Loucy (cell line): ENCODE measurements at regions not wholly inside any gene's neighbourhood (a gene's known extent, or its start where the extent isn't known, plus 50 kb on each side); places are given as distances from the start of the nearest gene placed in this dataset.

ENCODE experiments used
- H2AFZ ChIP-seq: fragments of 200-600 bp; sonication (generic); 2 replicates; pipeline ENCODE4 v1.6.0; 2016; ENCODE audit warnings: antibody characterized with exemption, mild to moderate bottlenecking, low read length, moderate library complexity
- H3F3A ChIP-seq: fragments of 200-600 bp; 2 replicates; pipeline ENCODE4 v1.6.0; 2016; ENCODE audit warnings: antibody characterized with exemption, low read depth, mild to moderate bottlenecking
- H3K27me3 ChIP-seq: fragments of 200-600 bp; sonication (generic); 2 replicates; pipeline ENCODE4 v1.6.1; 2014; ENCODE audit warnings: low read length, mild to moderate bottlenecking; ENCODE audit not compliant: insufficient read depth, poor library complexity, severe bottlenecking
- H3K36me3 ChIP-seq: fragments of 200-600 bp; sonication (generic); 2 replicates; pipeline ENCODE4 v1.6.1; 2016; ENCODE audit warnings: low read length; ENCODE audit not compliant: insufficient read depth
- H3K4me1 ChIP-seq: fragments of 200-600 bp; sonication (generic); 2 replicates; pipeline ENCODE4 v1.5.1; 2014; ENCODE audit warnings: low read length, mild to moderate bottlenecking; ENCODE audit not compliant: insufficient read depth, poor library complexity, severe bottlenecking
- H3K4me2 ChIP-seq: fragments of 200-600 bp; sonication (generic); 2 replicates; pipeline ENCODE4 v1.6.0; 2014; ENCODE audit warnings: antibody characterized with exemption, low read length, low read depth, mild to moderate bottlenecking; ENCODE audit not compliant: poor library complexity, severe bottlenecking
- H3K4me3 ChIP-seq: fragments of 200-600 bp; sonication (generic); 2 replicates; pipeline ENCODE4 v1.5.1; 2014; ENCODE audit warnings: low read length, mild to moderate bottlenecking, mixed read lengths; ENCODE audit not compliant: poor library complexity, severe bottlenecking
- H3K79me2 ChIP-seq: fragments of 200-600 bp; sonication (generic); 2 replicates; pipeline ENCODE4 v1.6.1; 2014; ENCODE audit warnings: low read length; ENCODE audit not compliant: insufficient read depth
- H3K9ac ChIP-seq: fragments of 200-600 bp; sonication (generic); 2 replicates; pipeline ENCODE4 v1.6.0; 2014; ENCODE audit warnings: mild to moderate bottlenecking, low read depth, low read length, moderate library complexity; ENCODE audit not compliant: poor library complexity, severe bottlenecking
- H3K9me2 ChIP-seq: fragments of 200-600 bp; sonication (generic); replicated peaks from 2 replicates; pipeline ENCODE4 v1.6.1; 2016; ENCODE audit warnings: low read depth, low read length, mixed read lengths
- H3K9me3 ChIP-seq: fragments of 200-600 bp; sonication (generic); 2 replicates; pipeline ENCODE4 v1.6.1; 2014; ENCODE audit warnings: mild to moderate bottlenecking, antibody characterized with exemption, low read length, low read depth; ENCODE audit not compliant: insufficient read depth
- H4K20me1 ChIP-seq: fragments of 200-600 bp; sonication (generic); 2 replicates; pipeline ENCODE4 v1.6.0; 2014; ENCODE audit warnings: antibody characterized with exemption, low read length, mild to moderate bottlenecking; ENCODE audit not compliant: insufficient read depth, poor library complexity, severe bottlenecking
- EZH2phosphoT487 ChIP-seq: fragments of 200-600 bp; IDR thresholded peaks from 2 replicates; pipeline ENCODE4 v1.6.1; 2018; ENCODE audit warnings: antibody characterized with exemption, mild to moderate bottlenecking, moderate library complexity, borderline replicate concordance
- TF ChIP-seq, protein P1 (sequence below): fragments of 200-600 bp; sonication (generic); conservative IDR thresholded peaks from 2 replicates; pipeline ENCODE4 v1.5.1; 2014; ENCODE audit warnings: mild to moderate bottlenecking, antibody characterized with exemption, low read length

DNA sequence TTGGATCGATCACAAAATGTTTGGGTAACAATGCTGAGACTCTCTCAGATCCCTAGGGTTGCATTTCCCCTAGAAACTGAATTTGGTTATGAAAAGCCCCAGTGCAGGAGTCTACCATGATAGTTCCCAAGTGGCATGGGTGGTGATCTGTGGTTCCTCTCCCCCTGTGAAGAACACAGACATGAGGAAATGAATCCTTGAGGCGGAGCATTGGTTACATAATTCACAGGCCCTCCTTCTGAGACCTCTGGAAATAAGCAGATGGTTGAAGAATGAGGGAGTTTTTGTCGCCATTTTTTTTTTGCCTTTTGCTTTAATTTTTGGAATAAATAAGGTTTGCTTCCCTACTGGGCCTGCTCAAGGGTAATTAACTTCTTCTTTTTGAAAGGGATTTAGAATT lies 597.0 kb upstream of the RBFOX1 start:
- Histone ChIP-seq H3K27me3 (no peaks in the 10 kb centered on the region), H4K20me1 (no peaks in the 10 kb centered on the region), H3K9me2 (no peaks in the 10 kb centered on the region), H3K9ac (no peak overlapping the region), H3F3A (no peaks in the 10 kb centered on the region), H3K4me1 (no peaks in the 10 kb centered on the region), H3K4me3 (no peak overlapping the region), H3K4me2 (no peak overlapping the region), H3K79me2 (no peaks in the 10 kb centered on the region), H3K36me3 (no peaks in the 10 kb centered on the region), H3K9me3 (no peaks in the 10 kb centered on the region), H2AFZ (no peak overlapping the region)
- TF ChIP-seq EZH2phosphoT487 = no peak
- TF ChIP-seq, protein P1, sequence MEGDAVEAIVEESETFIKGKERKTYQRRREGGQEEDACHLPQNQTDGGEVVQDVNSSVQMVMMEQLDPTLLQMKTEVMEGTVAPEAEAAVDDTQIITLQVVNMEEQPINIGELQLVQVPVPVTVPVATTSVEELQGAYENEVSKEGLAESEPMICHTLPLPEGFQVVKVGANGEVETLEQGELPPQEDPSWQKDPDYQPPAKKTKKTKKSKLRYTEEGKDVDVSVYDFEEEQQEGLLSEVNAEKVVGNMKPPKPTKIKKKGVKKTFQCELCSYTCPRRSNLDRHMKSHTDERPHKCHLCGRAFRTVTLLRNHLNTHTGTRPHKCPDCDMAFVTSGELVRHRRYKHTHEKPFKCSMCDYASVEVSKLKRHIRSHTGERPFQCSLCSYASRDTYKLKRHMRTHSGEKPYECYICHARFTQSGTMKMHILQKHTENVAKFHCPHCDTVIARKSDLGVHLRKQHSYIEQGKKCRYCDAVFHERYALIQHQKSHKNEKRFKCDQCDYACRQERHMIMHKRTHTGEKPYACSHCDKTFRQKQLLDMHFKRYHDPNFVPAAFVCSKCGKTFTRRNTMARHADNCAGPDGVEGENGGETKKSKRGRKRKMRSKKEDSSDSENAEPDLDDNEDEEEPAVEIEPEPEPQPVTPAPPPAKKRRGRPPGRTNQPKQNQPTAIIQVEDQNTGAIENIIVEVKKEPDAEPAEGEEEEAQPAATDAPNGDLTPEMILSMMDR = no peak

DNA sequence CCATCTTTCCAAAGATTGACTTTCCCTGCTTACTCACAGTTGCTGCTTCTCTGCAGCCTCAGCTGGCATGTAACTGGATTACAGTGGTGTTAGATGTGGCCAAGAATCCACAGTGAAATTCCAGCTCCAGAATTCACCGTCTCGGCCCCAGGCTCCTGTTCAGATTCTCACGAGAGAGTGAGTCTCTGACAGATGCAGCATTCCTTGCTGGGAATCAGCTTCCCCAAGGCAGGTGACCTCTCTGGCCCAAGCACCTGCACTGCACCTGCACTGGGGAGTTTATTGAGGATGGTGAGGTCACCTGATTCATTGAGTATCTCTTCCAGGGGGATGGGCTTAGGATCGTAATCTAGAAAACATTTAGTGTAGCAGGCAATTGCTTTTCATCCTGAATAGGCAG lies 600.5 kb upstream of the RBFOX1 start:
- Histone ChIP-seq H3K4me2 (no peak overlapping the region), H3K9me2 (no peaks in the 10 kb centered on the region), H3K4me1 (no peaks in the 10 kb centered on the region), H3K9me3 (no peaks in the 10 kb centered on the region), H3K4me3 (no peak overlapping the region), H3F3A (no peaks in the 10 kb centered on the region), H2AFZ (no peak overlapping the region), H3K79me2 (no peaks in the 10 kb centered on the region), H3K36me3 (no peaks in the 10 kb centered on the region), H4K20me1 (no peaks in the 10 kb centered on the region), H3K27me3 (no peaks in the 10 kb centered on the region), H3K9ac (no peak overlapping the region)
- no peak for TF ChIP-seq EZH2phosphoT487

DNA sequence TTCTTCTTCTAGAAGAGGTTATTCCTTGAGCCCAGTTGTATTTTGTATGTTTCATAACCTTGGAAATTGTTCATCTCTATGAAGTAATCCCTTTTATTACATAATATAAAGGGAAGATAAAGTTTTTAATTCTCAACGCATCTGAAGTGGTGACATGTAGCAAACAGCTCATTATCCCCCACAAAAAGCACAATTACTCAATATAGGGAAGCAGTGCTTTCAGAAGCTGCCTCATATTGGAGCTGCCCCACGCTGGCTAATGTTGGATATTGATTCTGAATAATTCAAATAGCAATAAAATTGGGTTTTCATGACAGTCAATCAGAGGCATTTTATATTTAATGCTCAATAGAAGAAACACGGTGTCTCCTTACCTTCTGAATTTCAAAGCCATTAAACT lies 604.3 kb upstream of the RBFOX1 start:
- H3K4me1 ChIP-seq = no peaks in the 10 kb centered on the region
- TF ChIP-seq, protein P1 = no peak
- TF ChIP-seq EZH2phosphoT487 = no peak
- no peak overlapping the region for H3K9ac ChIP-seq
- H3K79me2 ChIP-seq = no peaks in the 10 kb centered on the region
- no peak overlapping the region for H2AFZ ChIP-seq
- no peaks in the 10 kb centered on the region for H4K20me1 ChIP-seq
- no peaks in the 10 kb centered on the region for H3K36me3 ChIP-seq
- H3K9me2 ChIP-seq = no peaks in the 10 kb centered on the region
- H3K4me2 ChIP-seq = no peak overlapping the region
- H3K9me3 ChIP-seq = no peaks in the 10 kb centered on the region
- no peaks in the 10 kb centered on the region for H3F3A ChIP-seq
- no peak overlapping the region for H3K4me3 ChIP-seq
- H3K27me3 ChIP-seq = no peaks in the 10 kb centered on the region

DNA sequence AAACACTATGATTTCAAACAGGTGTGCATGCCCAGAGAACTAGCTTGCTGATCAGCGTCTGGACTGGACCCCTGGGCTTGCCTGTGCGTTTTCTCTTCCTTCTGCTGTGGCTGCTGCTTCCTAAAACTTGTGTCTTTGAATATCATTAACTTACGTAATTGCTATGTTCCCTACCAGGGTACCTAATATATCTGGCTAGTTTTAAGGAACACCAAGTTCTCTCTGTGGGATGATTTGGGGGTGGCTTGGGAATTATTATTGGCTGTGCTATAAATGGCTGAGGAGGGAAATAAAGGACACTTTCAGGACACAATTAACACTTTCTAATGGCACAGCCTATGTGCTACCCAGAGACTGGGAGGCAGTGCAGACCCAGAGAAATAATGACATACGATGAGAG lies 606.0 kb upstream of the RBFOX1 start:
- Histone ChIP-seq H3K4me2 (no peak overlapping the region), H3K79me2 (no peaks in the 10 kb centered on the region), H3K4me1 (no peaks in the 10 kb centered on the region), H3K9me3 (no peaks in the 10 kb centered on the region), H3K27me3 (no peaks in the 10 kb centered on the region), H3K9ac (no peak overlapping the region), H3K9me2 (no peaks in the 10 kb centered on the region), H4K20me1 (no peaks in the 10 kb centered on the region), H3F3A (no peaks in the 10 kb centered on the region), H3K36me3 (no peaks in the 10 kb centered on the region), H3K4me3 (no peak overlapping the region), H2AFZ (no peak overlapping the region)
- TF ChIP-seq EZH2phosphoT487 = no peak
- TF ChIP-seq, protein P1 = no peak
